Esophagus squamous epithelium (tissue), 4 donors: ENCODE measurements at regions not wholly inside any gene's neighbourhood (a gene's known extent, or its start where the extent isn't known, plus 50 kb on each side); places are given as distances from the start of the nearest gene placed in this dataset.

ENCODE experiments used
- CTCF ChIP-seq, 6 experiments: fragments of 450-650 bp in 4 of 6; fragments of 200-600 bp in 2 of 6; sonication (generic) in 2 of 6; IDR thresholded peaks; one replicate each; pipeline ENCODE4 v1.5.1; 2016 to 2019; ENCODE audit warnings: antibody characterized with exemption in 6 of 6, mild to moderate bottlenecking in 4 of 6, moderate library complexity in 4 of 6
- POLR2A ChIP-seq, 4 donors: fragments of 450-650 bp; IDR thresholded peaks; one replicate each; pipeline ENCODE4 v1.6.1; 2017; ENCODE audit warnings: antibody characterized with exemption in 4 of 4, mild to moderate bottlenecking in 4 of 4, moderate library complexity in 3 of 4

- TF ChIP-seq CTCF (IDR thresholded peaks at IDR 0.05) (no peak), POLR2A (IDR thresholded peaks at IDR 0.05) (no peak)
Measured at GRCh38 chr13:68160466-68160865, 930.3 kb upstream of the PCDH9 start.
